Erythroblast (primary cell): ENCODE measurements at regions not wholly inside any gene's neighbourhood (a gene's known extent, or its start where the extent isn't known, plus 50 kb on each side); places are given as distances from the start of the nearest gene placed in this dataset.

ENCODE experiments used
- GATA1 ChIP-seq: IDR thresholded peaks from 2 replicates; pipeline ENCODE4 v1.6.1; 2011; ENCODE audit warnings: low read depth, mild to moderate bottlenecking, control low read depth, low read length, moderate library complexity
- POLR2A ChIP-seq: IDR thresholded peaks from 2 replicates; pipeline ENCODE4 v1.6.1; 2011; ENCODE audit warnings: mild to moderate bottlenecking, low read length

GRCh38 chr1:184805667-184806295 is 51.1 kb upstream of the EDEM3 start:
- no peak for TF ChIP-seq POLR2A
- no peak for TF ChIP-seq GATA1
